Endothelial cell of umbilical vein (primary cell): ENCODE measurements at regions not wholly inside any gene's neighbourhood (a gene's known extent, or its start where the extent isn't known, plus 50 kb on each side); places are given as distances from the start of the nearest gene placed in this dataset.

Source experiments
- BruUV-seq: library from RNA; stranded (reverse); fragments of 400-500 nt; replicated peaks from 2 replicates; lab custom pipeline; 2021; lab: Mats Ljungman, UMichigan
- CTCF ChIA-PET: fragments of 300-600, 350-600 bp; sonication (Branson Sonifier 250); formaldehyde crosslinking; loops from one replicate; lab custom pipeline; 2021; ENCODE audit warnings: antibody characterized with exemption, inconsistent platforms; lab: Charles Lee
- POLR2A ChIA-PET: fragments of 300-600, 350-600 bp; sonication (Branson Sonifier 250); formaldehyde crosslinking; loops from one replicate; lab custom pipeline; 2021; ENCODE audit warnings: antibody characterized with exemption, inconsistent platforms; lab: Charles Lee
- DNase-seq: peaks from one replicate; pipeline ENCODE4 v3.0.0-alpha.2; 2011; ENCODE audit warnings: low read depth, low spot score
- FAIRE-seq: peaks from 2 replicates; lab custom pipeline; 2011; peaks lifted over from hg19 to GRCh38; lab: Jason Lieb, UNC
- H2AFZ ChIP-seq: 2 replicates; pipeline ENCODE4 v1.6.0; 2012; ENCODE audit warnings: low read depth, low read length, control low read depth, inconsistent platforms
- H3K27ac ChIP-seq: 2 replicates; pipeline ENCODE4 v1.5.1; 2011; ENCODE audit warnings: low read depth, mild to moderate bottlenecking, control low read depth, low read length, moderate library complexity; ENCODE audit not compliant: insufficient read depth
- H3K27me3 ChIP-seq, 2 experiments: 2 replicates each; pipeline versions ENCODE4 v1.6.0 to v1.6.1; 2011; ENCODE audit warnings: low read length in 2 of 2, mixed read lengths in 1 of 2; ENCODE audit not compliant: control insufficient read depth in 2 of 2, insufficient read depth in 2 of 2
- H3K36me3 ChIP-seq, 2 experiments: 2 replicates in 1 of 2; 3 replicates in 1 of 2; pipeline ENCODE4 v1.5.1; 2011; ENCODE audit warnings: low read length in 2 of 2, mild to moderate bottlenecking in 1 of 2, moderate library complexity in 1 of 2; ENCODE audit not compliant: control insufficient read depth in 2 of 2, insufficient read depth in 2 of 2; ENCODE audit errors: extremely low read depth in 1 of 2
- H3K4me1 ChIP-seq: 3 replicates; pipeline ENCODE4 v1.5.1; 2011; ENCODE audit warnings: mild to moderate bottlenecking, low read length; ENCODE audit not compliant: control insufficient read depth, insufficient read depth; ENCODE audit errors: extremely low read depth
- H3K4me2 ChIP-seq: 2 replicates; pipeline ENCODE4 v1.6.1; 2011; ENCODE audit warnings: low read length, control low read depth, mixed read lengths; ENCODE audit not compliant: insufficient read depth
- H3K4me3 ChIP-seq, 3 experiments: fragments of 200-600 bp in 1 of 3; sonication (generic), shearing (Covaris generic) in 1 of 3; replicated peaks in 1 of 3; 2 replicates each; pipeline ENCODE4 v1.5.1; 2011 to 2016; ENCODE audit warnings: control low read depth in 3 of 3, low read length in 3 of 3, mild to moderate bottlenecking in 2 of 3, inconsistent platforms in 1 of 3, low read depth in 1 of 3, moderate library complexity in 1 of 3; ENCODE audit not compliant: insufficient read depth in 1 of 3
- H3K79me2 ChIP-seq: 2 replicates; pipeline ENCODE4 v1.6.0; 2012; ENCODE audit warnings: low read length, inconsistent platforms; ENCODE audit not compliant: control insufficient read depth, insufficient read depth
- H3K9ac ChIP-seq: replicated peaks from 2 replicates; pipeline ENCODE3; 2011; ENCODE audit warnings: low read length, control low read depth; ENCODE audit not compliant: insufficient read depth; ENCODE audit errors: extremely low read depth
- H3K9me1 ChIP-seq: replicated peaks from 3 replicates; pipeline ENCODE4 v1.6.0; 2011; ENCODE audit warnings: mild to moderate bottlenecking, low read length; ENCODE audit not compliant: control insufficient read depth, insufficient read depth; ENCODE audit errors: extremely low read depth
- H3K9me3 ChIP-seq: replicated peaks from 2 replicates; pipeline ENCODE4 v1.5.1; 2012; ENCODE audit warnings: low read length, inconsistent platforms; ENCODE audit not compliant: control insufficient read depth, insufficient read depth
- H4K20me1 ChIP-seq: replicated peaks from 2 replicates; pipeline ENCODE3; 2011; ENCODE audit warnings: mild to moderate bottlenecking, low read length; ENCODE audit not compliant: control insufficient read depth, insufficient read depth; ENCODE audit errors: extremely low read depth
- EZH2 ChIP-seq: IDR thresholded peaks from 2 replicates; pipeline ENCODE4 v1.6.1; 2012; ENCODE audit warnings: borderline replicate concordance, low read depth, mild to moderate bottlenecking, moderate library complexity, low read length, inconsistent platforms; ENCODE audit not compliant: severe bottlenecking
- FOS ChIP-seq: IDR thresholded peaks from 2 replicates; pipeline ENCODE4 v1.6.1; 2011; ENCODE audit warnings: mild to moderate bottlenecking, low read length, moderate library complexity, borderline replicate concordance; ENCODE audit not compliant: insufficient read depth
- GATA2 ChIP-seq: IDR thresholded peaks from 2 replicates; pipeline ENCODE4 v1.7.0; 2011; ENCODE audit warnings: low read depth, mild to moderate bottlenecking, moderate library complexity, mixed read lengths, low read length; ENCODE audit not compliant: insufficient read length, insufficient read depth
- JUN ChIP-seq: IDR thresholded peaks from 2 replicates; pipeline ENCODE4 v1.6.1; 2011; ENCODE audit warnings: borderline replicate concordance, low read depth; ENCODE audit not compliant: insufficient read length, insufficient read depth
- MYC ChIP-seq: IDR thresholded peaks from one replicate; pipeline ENCODE4 v1.6.1; 2011; ENCODE audit warnings: mild to moderate bottlenecking, low read depth, low read length
- POLR2A ChIP-seq: IDR thresholded peaks from 2 replicates; pipeline ENCODE4 v1.6.1; 2012; ENCODE audit warnings: low read depth, mild to moderate bottlenecking, control low read depth, low read length
- POLR2AphosphoS5 ChIP-seq: IDR thresholded peaks from 2 replicates; pipeline ENCODE4 v1.6.1; 2012; ENCODE audit warnings: low read depth, mild to moderate bottlenecking, control low read depth, low read length, moderate library complexity; ENCODE audit not compliant: insufficient read depth
- dilution Hi-C: fragments of 300-500 bp; cut with MboI; formaldehyde crosslinking; loops from one replicate; pipeline ENCODE4 v1.15.0; 2019; ENCODE audit warnings: low sequenced_read_pairs; ENCODE audit not compliant: extremely low pct_ligation_motif_present
- intact Hi-C: fragments of 100-400 bp; cut with micrococcal nuclease; formaldehyde crosslinking; loops from one replicate; pipeline ENCODE4 v1.10.0; 2022
- TF ChIP-seq, protein P1 (sequence below): IDR thresholded peaks from 2 replicates; pipeline ENCODE4 v1.6.1; 2011; ENCODE audit not compliant: insufficient read depth, insufficient read length
- TF ChIP-seq, protein P2 (sequence below), 2 donors: IDR thresholded peaks; 1 replicate in 1 of 2; 2 replicates in 1 of 2; pipeline ENCODE4 v1.5.1; 2011; ENCODE audit warnings: low read length in 2 of 2, mild to moderate bottlenecking in 2 of 2, moderate library complexity in 2 of 2, control low read depth in 1 of 2, inconsistent platforms in 1 of 2, low read depth in 1 of 2; ENCODE audit not compliant: insufficient read depth in 1 of 2; ENCODE audit errors: extremely low read depth in 1 of 2

DNA sequence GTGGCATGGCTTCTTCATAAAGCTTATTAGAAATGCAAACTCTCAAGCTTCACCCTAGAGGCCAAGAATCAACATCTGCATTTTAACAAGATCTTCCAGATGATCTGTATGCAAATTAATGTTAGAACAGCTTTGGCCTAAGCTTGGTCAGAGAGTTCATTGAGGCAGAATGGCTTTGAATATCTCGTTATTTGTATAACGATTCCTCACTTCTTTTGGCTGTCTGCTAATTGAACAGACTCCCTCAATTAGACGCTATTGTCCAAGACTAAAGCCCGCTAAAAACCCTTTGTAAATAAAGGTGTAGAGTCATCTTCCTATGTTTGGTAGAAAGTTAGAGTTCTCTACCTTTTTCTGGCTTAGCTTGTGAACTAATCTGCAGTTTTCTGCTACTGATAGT is 1453.7 kb downstream of the CDH8 start:
- TF ChIP-seq MYC, result no peak
- TF ChIP-seq JUN, result no peak
- TF ChIP-seq, protein P1, sequence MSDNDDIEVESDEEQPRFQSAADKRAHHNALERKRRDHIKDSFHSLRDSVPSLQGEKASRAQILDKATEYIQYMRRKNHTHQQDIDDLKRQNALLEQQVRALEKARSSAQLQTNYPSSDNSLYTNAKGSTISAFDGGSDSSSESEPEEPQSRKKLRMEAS, result no peak
- no peak for TF ChIP-seq POLR2AphosphoS5
- FAIRE-seq (no peak), DNase-seq (no peak)
- no peaks in the 10 kb centered on the region for H3K9me1 ChIP-seq
- H3K4me2 ChIP-seq, result no peak overlapping the region
- H3K27ac ChIP-seq, result no peak overlapping the region
- H3K9me3 ChIP-seq, result peaks cover 5% of the 10 kb centered on the region
- no peaks in the 10 kb centered on the region for H3K27me3 ChIP-seq
- BruUV-seq, result no TSS peak
- H2AFZ ChIP-seq, result no peak overlapping the region
- H3K36me3 ChIP-seq, result no peaks in the 10 kb centered on the region
- H3K79me2 ChIP-seq, result no peaks in the 10 kb centered on the region
- dilution Hi-C loops, result no loop called here
- ChIA-PET CTCF (no interaction called here), POLR2A (no interaction called here)
- H4K20me1 ChIP-seq, result no peaks in the 10 kb centered on the region
- H3K4me3 ChIP-seq, result no peak overlapping the region
- no peak overlapping the region for H3K9ac ChIP-seq
- intact Hi-C loops, result no loop called here
- H3K4me1 ChIP-seq, result no peaks in the 10 kb centered on the region

DNA sequence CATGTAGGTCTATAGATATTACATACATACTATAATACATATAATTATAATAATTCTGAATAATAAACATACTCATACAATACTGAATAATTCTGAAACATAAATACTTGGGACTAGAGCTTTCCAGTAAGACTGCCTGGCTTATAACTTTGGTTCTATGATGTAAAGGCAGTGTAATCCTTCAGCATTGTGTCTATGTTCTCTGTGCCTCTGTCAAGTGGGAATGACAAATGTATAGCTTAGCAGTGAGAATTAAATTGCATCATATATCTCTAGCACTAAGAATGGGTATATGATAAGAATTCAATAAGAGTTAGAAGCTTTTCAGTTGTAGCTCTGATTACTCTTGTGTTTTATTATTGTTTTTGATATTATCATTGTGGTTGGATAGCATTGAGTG is 1469.3 kb downstream of the CDH8 start:
- Histone ChIP-seq H3K4me3 (no peak overlapping the region), H4K20me1 (no peaks in the 10 kb centered on the region), H2AFZ (no peak overlapping the region), H3K9me3 (peaks cover 5% of the 10 kb centered on the region), H3K79me2 (no peaks in the 10 kb centered on the region), H3K4me1 (no peaks in the 10 kb centered on the region), H3K27me3 (no peaks in the 10 kb centered on the region), H3K9me1 (no peaks in the 10 kb centered on the region), H3K4me2 (no peak overlapping the region), H3K27ac (no peak overlapping the region), H3K36me3 (no peaks in the 10 kb centered on the region), H3K9ac (no peak overlapping the region)
- TF ChIP-seq EZH2, result no peak
- TF ChIP-seq GATA2, result no peak
- TF ChIP-seq POLR2A, result no peak
- TF ChIP-seq, protein P2, sequence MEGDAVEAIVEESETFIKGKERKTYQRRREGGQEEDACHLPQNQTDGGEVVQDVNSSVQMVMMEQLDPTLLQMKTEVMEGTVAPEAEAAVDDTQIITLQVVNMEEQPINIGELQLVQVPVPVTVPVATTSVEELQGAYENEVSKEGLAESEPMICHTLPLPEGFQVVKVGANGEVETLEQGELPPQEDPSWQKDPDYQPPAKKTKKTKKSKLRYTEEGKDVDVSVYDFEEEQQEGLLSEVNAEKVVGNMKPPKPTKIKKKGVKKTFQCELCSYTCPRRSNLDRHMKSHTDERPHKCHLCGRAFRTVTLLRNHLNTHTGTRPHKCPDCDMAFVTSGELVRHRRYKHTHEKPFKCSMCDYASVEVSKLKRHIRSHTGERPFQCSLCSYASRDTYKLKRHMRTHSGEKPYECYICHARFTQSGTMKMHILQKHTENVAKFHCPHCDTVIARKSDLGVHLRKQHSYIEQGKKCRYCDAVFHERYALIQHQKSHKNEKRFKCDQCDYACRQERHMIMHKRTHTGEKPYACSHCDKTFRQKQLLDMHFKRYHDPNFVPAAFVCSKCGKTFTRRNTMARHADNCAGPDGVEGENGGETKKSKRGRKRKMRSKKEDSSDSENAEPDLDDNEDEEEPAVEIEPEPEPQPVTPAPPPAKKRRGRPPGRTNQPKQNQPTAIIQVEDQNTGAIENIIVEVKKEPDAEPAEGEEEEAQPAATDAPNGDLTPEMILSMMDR (IDR thresholded peaks at IDR 0.05; ENCODE audit: extremely low read depth in 1 of 2, insufficient read depth in 1 of 2, low read depth in 1 of 2, low read length in 2 of 2), result no peak
- TF ChIP-seq JUN, result no peak
- no peak for TF ChIP-seq POLR2AphosphoS5
- TF ChIP-seq, protein P1, result no peak
- TF ChIP-seq MYC, result no peak
- TF ChIP-seq FOS, result no peak
- DNase-seq, result no peak
- dilution Hi-C loops (no loop called here), intact Hi-C loops (no loop called here)
- no peak for FAIRE-seq
- BruUV-seq, result no TSS peak
- ChIA-PET POLR2A (no interaction called here), CTCF (no interaction called here)
